Neural crest cell (in vitro differentiated cells): ENCODE measurements at regions not wholly inside any gene's neighbourhood (a gene's known extent, or its start where the extent isn't known, plus 50 kb on each side); places are given as distances from the start of the nearest gene placed in this dataset.
A peak's percentile ranks its signal among the peaks of the same experiment; 100 is the strongest.

ENCODE experiments used
- DNase-seq: peaks from one replicate; pipeline ENCODE4 v3.0.0; 2021; ENCODE audit warnings: low read depth, mixed read lengths, low spot score
- H3K27ac Mint-ChIP-seq: one replicate; pipeline ENCODE4 v1.8.0; 2021; ENCODE audit warnings: mild to moderate bottlenecking, mixed read lengths; ENCODE audit not compliant: unreplicated experiment
- H3K27me3 Mint-ChIP-seq: 2 replicates; pipeline ENCODE4 v1.8.0; 2021; ENCODE audit warnings: low read depth, mild to moderate bottlenecking, mixed read lengths
- H3K36me3 Mint-ChIP-seq: 2 replicates; pipeline ENCODE4 v1.8.0; 2021; ENCODE audit warnings: low read depth, mild to moderate bottlenecking, mixed read lengths
- H3K4me1 Mint-ChIP-seq: 2 replicates; pipeline ENCODE4 v1.8.0; 2021; ENCODE audit warnings: mixed read lengths
- H3K4me3 Mint-ChIP-seq: one replicate; pipeline ENCODE4 v1.8.0; 2021; ENCODE audit warnings: mild to moderate bottlenecking, mixed read lengths
- H3K9me3 Mint-ChIP-seq: 2 replicates; pipeline ENCODE4 v1.8.0; 2021; ENCODE audit warnings: mixed read lengths
- TF ChIP-seq, protein P1 (sequence below): fragments of 200-600 bp; sonication (generic); conservative IDR thresholded peaks from 2 replicates; pipeline ENCODE4 v1.5.0; 2021; ENCODE audit warnings: antibody characterized with exemption, mild to moderate bottlenecking

DNA sequence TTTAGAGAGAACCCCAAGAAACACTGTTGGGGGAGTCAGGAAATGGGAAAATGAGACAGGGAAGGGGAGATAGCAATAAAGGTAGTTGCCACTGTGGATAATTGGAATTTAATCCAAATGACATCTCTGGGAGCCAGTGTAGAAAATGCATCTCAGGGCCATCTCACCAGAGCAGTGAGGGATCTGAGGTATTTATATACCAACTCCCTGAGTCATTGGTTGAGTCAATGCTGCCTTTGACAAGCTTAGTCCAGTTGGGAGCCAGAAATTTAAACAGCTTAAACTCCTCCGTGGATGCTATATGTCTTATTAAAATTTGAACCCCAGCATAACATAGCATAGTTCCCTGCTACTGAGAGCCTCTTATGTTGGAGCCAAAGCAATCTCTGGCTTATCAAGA is 140.3 kb downstream of the SLC30A10 start:
- no peak overlapping the region for H3K4me3 Mint-ChIP-seq
- TF ChIP-seq, protein P1, sequence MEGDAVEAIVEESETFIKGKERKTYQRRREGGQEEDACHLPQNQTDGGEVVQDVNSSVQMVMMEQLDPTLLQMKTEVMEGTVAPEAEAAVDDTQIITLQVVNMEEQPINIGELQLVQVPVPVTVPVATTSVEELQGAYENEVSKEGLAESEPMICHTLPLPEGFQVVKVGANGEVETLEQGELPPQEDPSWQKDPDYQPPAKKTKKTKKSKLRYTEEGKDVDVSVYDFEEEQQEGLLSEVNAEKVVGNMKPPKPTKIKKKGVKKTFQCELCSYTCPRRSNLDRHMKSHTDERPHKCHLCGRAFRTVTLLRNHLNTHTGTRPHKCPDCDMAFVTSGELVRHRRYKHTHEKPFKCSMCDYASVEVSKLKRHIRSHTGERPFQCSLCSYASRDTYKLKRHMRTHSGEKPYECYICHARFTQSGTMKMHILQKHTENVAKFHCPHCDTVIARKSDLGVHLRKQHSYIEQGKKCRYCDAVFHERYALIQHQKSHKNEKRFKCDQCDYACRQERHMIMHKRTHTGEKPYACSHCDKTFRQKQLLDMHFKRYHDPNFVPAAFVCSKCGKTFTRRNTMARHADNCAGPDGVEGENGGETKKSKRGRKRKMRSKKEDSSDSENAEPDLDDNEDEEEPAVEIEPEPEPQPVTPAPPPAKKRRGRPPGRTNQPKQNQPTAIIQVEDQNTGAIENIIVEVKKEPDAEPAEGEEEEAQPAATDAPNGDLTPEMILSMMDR, result no peak
- no peaks in the 10 kb centered on the region for H3K27me3 Mint-ChIP-seq
- H3K36me3 Mint-ChIP-seq, result peaks cover 9% of the 10 kb centered on the region
- peaks cover 32% of the 10 kb centered on the region for H3K4me1 Mint-ChIP-seq
- H3K9me3 Mint-ChIP-seq, result peaks cover 18% of the 10 kb centered on the region
- H3K27ac Mint-ChIP-seq, result no peak overlapping the region
- DNase-seq, result no peak

DNA sequence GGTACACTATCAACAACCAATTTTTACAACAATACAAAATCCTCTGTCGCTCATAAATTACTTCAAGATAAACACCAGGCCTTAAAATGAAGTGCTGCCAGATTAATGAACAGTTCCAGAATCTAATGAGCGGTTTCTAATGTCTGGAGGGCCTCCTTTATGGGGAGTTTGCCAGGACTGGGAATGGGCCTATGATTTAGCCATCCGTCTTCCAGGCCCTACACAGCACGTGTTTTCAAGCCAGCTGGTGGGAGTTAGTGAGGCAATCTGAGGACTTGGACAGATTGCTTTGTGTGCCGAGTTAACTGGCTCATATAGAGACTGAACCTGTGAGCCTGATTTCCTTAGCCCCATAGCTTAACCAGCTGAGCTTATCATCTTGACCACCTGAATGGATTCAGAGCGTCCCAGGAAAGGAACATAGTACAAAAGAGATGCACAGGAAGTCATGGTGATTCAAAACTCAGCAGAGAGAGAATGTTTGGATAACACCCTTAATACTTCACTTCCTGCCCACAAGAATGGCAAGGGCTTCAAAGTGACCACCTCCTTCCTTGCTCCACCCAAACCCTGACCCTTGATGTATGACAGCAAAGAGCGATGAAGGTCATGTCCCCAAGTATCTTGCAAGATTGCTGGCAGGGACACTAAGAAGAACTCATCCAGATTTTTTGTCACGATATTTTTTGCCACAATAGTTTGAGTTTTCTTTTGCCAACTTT is 143.5 kb downstream of the SLC30A10 start:
- no peak for DNase-seq
- H3K4me3 Mint-ChIP-seq, result no peak overlapping the region
- peaks cover 9% of the 10 kb centered on the region for H3K9me3 Mint-ChIP-seq
- TF ChIP-seq, protein P1, result no peak
- peaks cover 13% of the 10 kb centered on the region for H3K4me1 Mint-ChIP-seq
- H3K27ac Mint-ChIP-seq, result peak overlapping the region; percentile 2
- H3K27me3 Mint-ChIP-seq, result no peaks in the 10 kb centered on the region
- H3K36me3 Mint-ChIP-seq, result peaks cover 7% of the 10 kb centered on the region

DNA sequence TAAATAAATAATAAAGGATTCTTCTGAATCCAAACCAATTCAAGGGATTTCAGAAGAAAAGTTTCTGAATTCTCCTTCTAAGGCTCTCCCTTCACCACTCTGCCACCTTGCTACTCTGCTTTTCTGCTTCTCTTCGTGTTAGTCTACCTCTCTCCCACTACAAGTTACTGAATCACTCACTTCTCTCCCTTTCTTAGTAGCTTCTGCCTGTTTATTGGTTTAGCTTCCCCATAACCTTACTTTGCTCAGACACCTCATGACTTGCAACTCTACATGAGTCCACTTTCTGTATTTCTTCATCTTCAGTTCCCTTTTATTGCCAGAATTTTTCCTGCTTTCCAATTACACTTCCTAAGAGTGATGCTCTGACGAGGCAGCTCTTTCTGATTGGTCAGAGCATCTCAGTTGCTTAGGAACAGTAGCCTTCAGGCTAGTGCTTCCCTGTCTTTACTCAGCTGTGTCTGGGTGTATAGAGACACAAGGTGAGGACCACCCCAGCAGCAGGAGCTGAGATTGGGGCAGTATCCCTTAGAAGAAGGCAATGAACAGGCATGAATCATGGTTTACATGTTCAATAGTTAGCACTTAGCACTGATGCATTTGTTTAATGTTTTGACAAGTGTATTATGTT is 144.6 kb downstream of the SLC30A10 start:
- peaks cover 3% of the 10 kb centered on the region for H3K9me3 Mint-ChIP-seq
- peaks cover 3% of the 10 kb centered on the region for H3K36me3 Mint-ChIP-seq
- peaks cover 13% of the 10 kb centered on the region for H3K4me1 Mint-ChIP-seq
- no peak overlapping the region for H3K27ac Mint-ChIP-seq
- no peak overlapping the region for H3K4me3 Mint-ChIP-seq
- DNase-seq, result no peak
- TF ChIP-seq, protein P1, result no peak
- H3K27me3 Mint-ChIP-seq, result no peaks in the 10 kb centered on the region

DNA sequence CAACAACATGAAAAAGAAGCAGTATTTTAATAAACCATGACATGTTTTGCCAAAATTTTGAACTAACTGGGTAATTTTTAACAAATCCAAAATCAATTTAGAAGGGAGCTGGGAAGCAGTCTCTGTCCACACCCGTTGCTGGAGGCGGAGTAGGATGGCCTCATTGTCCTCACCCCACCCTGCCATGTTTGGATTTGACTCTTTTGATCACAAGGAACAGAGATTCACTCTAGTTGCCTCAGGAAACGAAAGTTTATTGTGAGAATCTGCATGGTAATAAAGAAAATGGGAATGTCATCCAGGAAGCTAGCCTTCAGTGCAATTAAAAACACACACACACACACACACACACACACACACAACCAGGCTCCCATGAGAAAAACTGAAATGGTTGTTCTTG is 145.4 kb downstream of the SLC30A10 start:
- TF ChIP-seq, protein P1, result no peak
- no peak overlapping the region for H3K4me3 Mint-ChIP-seq
- DNase-seq, result no peak
- H3K27ac Mint-ChIP-seq, result no peak overlapping the region
- H3K4me1 Mint-ChIP-seq, result peaks cover 13% of the 10 kb centered on the region
- H3K9me3 Mint-ChIP-seq, result peaks cover 3% of the 10 kb centered on the region
- H3K36me3 Mint-ChIP-seq, result peaks cover 3% of the 10 kb centered on the region
- H3K27me3 Mint-ChIP-seq, result no peaks in the 10 kb centered on the region

DNA sequence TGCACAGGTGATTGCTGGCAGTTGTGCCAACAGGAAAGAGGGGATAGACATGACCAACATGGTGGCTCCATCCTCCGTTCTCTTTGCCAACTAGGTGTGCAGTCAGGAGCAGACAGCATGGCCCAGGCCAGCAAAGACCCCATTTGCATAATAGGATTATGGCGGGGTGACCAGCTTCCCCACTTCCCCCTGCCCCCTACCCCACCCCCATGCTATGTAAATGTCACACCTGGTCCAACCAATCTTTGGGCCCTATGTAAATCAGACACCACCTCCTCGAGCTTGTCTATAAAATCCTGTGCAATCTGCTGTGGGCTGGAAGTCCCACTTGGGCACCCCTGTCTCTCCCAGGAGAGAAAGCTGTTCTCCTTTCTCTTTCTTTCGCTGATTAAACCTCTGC is 146.0 kb downstream of the SLC30A10 start:
- Mint-ChIP-seq H3K36me3 (peaks cover 3% of the 10 kb centered on the region), H3K27me3 (no peaks in the 10 kb centered on the region), H3K4me1 (peaks cover 13% of the 10 kb centered on the region), H3K4me3 (no peak overlapping the region), H3K27ac (no peak overlapping the region), H3K9me3 (peaks cover 3% of the 10 kb centered on the region)
- no peak for DNase-seq
- TF ChIP-seq, protein P1, result no peak
